ENCODE measurements at regions not wholly inside any gene's neighbourhood (a gene's known extent, or its start where the extent isn't known, plus 50 kb on each side); places are given as distances from the start of the nearest gene placed in this dataset.
A peak's percentile ranks its signal among the peaks of the same experiment; 100 is the strongest.

DNA sequence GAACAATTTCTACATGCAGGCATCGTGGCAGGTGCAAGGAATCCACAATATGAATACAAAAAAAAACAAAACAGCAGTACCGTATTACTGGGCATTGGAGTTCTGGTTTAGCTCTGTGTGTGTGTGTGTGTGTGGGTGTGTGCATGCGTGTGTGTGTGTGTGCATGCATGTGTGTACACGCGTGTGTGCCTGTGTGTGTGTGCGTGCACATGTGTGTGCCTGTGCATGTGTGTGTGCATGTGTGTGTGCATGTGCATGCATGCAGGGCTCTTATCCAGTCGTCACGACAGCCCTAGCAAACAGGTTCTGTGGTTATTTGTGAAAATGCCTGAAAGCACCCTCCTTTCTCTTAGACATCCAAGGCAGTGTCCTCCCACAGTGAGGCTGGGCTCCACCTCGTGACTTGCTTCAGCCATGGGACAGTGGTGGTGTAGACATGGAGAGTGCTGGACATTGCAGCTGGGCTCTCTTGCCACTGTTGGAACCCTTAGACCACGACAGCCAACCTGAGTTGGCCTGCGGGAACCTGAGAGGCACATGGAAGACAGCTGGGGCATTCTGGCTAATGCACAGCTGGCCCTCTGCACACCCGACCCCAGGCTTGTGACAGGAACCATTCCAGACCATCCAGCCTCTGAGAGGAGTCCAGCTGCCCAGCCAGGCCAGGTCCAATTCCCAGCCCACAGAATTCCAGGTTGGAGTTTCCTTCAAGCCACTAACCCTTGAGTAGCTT, 173.4 kb upstream of the SHH start:
- Histone ChIP-seq H3K27ac (ENCODE audit: low read length, poor library complexity, severe bottlenecking) (no peak overlapping the region), H3K27me3 (ENCODE audit: control insufficient read depth in 1 of 2, insufficient read depth in 1 of 2, low read length in 2 of 2) (peaks cover 0 to 3% of the 10 kb centered on the region in 2 experiments), H3K9me3 (ENCODE audit: control insufficient read depth, low read length) (no peaks in the 10 kb centered on the region), H3K4me2 (ENCODE audit: low read length, poor library complexity, severe bottlenecking) (no peak overlapping the region), H3K4ac (ENCODE audit: low read depth in 1 of 2, low read length in 2 of 2) (no peak overlapping the region), H3K9ac (ENCODE audit: low read length) (no peak overlapping the region), H3K36me3 (ENCODE audit: control insufficient read depth in 1 of 2, insufficient read depth in 2 of 2, low read depth in 1 of 2, low read length in 2 of 2) (no peaks in the 10 kb centered on the region), H2BK15ac (ENCODE audit: low read depth, poor library complexity, severe bottlenecking) (no peak overlapping the region), H3K23ac (ENCODE audit: low read length in 2 of 2) (no peak overlapping the region), H3K14ac (ENCODE audit: low read length in 2 of 2) (no peak overlapping the region), H3K4me1 (ENCODE audit: control insufficient read depth, insufficient read depth, low read depth, low read length) (no peaks in the 10 kb centered on the region), H4K91ac (ENCODE audit: low read length) (peak overlapping the region; percentile 22), H2BK5ac (ENCODE audit: low read depth, low read length, poor library complexity, severe bottlenecking) (no peak overlapping the region), H2BK120ac (ENCODE audit: low read depth, low read length) (no peak overlapping the region), H2BK12ac (ENCODE audit: low read length in 2 of 2) (no peak overlapping the region), H4K8ac (ENCODE audit: low read length) (no peak overlapping the region), H3K4me3 (ENCODE audit: insufficient read depth in 1 of 2, low read depth in 1 of 2, low read length in 2 of 2) (no peak overlapping the region), H3K18ac (ENCODE audit: low read depth in 1 of 2, low read length in 2 of 2) (no peak overlapping the region), H2AK5ac (ENCODE audit: low read length, severe bottlenecking) (no peak overlapping the region), H3K79me1 (replicated peaks; ENCODE audit: low read length, poor library complexity, severe bottlenecking) (no peaks in the 10 kb centered on the region), H2AFZ (ENCODE audit: low read depth, low read length) (no peak overlapping the region)
- DNase-seq: no peak
- 74% methylated on average over 10 of the region's 12 CpGs for WGBS

DNA sequence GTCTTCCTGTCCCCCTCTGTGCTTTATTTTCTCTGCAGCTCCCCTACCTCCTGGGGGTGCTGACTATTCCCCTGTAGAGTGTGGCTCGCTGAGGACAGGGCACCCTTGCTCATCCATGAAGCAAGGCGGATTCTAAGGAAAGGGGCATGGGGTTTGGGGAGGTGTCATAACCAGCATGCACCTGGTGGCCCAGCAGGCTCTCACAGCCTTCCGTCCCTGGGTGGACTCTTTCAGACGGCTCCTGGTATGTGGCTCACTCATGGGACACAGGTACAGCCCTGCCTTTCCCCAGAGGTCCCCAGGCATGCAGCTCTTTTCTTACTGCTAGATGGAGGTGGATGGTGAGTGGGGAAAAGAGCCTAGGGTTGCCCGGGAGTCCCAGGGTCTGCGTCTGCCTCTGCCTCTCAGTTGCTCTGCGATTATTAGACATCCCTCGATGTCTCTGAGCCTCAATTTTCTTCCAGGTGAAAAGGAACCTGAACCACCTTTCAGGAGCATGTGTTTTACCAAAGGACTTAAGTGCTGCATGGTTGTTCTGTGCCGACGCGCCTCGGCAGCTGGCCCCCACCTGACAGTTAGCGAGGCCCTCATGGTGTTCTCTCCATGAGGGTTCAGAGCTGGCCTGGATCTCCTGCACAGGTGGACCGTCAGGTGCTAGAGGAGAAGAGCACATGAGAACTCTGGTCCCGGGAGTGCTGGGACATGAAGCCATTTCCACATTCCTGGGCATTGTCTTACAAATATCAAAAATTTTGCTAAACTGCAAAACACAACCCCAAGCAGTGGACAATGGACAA, 172.5 kb upstream of the SHH start:
- H3K36me3 ChIP-seq (ENCODE audit: control insufficient read depth in 1 of 2, insufficient read depth in 2 of 2, low read depth in 1 of 2, low read length in 2 of 2): no peaks in the 10 kb centered on the region
- H2AFZ ChIP-seq (ENCODE audit: low read depth, low read length): no peak overlapping the region
- no peak overlapping the region for H2BK15ac ChIP-seq (ENCODE audit: low read depth, poor library complexity, severe bottlenecking)
- H4K91ac ChIP-seq (ENCODE audit: low read length): no peak overlapping the region
- no peaks in the 10 kb centered on the region for H3K9me3 ChIP-seq (ENCODE audit: control insufficient read depth, low read length)
- no peak overlapping the region for H3K18ac ChIP-seq (ENCODE audit: low read depth in 1 of 2, low read length in 2 of 2)
- H3K4ac ChIP-seq (ENCODE audit: low read depth in 1 of 2, low read length in 2 of 2): no peak overlapping the region
- no peak overlapping the region for H2BK5ac ChIP-seq (ENCODE audit: low read depth, low read length, poor library complexity, severe bottlenecking)
- peaks cover 0 to 3% of the 10 kb centered on the region in 2 experiments for H3K27me3 ChIP-seq (ENCODE audit: control insufficient read depth in 1 of 2, insufficient read depth in 1 of 2, low read length in 2 of 2)
- no peak overlapping the region for H3K27ac ChIP-seq (ENCODE audit: low read length, poor library complexity, severe bottlenecking)
- H4K8ac ChIP-seq (ENCODE audit: low read length): no peak overlapping the region
- no peak overlapping the region for H2BK120ac ChIP-seq (ENCODE audit: low read depth, low read length)
- H3K4me1 ChIP-seq (ENCODE audit: control insufficient read depth, insufficient read depth, low read depth, low read length): no peaks in the 10 kb centered on the region
- no peak overlapping the region for H3K4me3 ChIP-seq (ENCODE audit: insufficient read depth in 1 of 2, low read depth in 1 of 2, low read length in 2 of 2)
- no peak overlapping the region for H2BK12ac ChIP-seq (ENCODE audit: low read length in 2 of 2)
- H2AK5ac ChIP-seq (ENCODE audit: low read length, severe bottlenecking): no peak overlapping the region
- H3K79me1 ChIP-seq (replicated peaks; ENCODE audit: low read length, poor library complexity, severe bottlenecking): no peaks in the 10 kb centered on the region
- 82% methylated on average over 15 of the region's 15 CpGs for WGBS
- H3K23ac ChIP-seq (ENCODE audit: low read length in 2 of 2): no peak overlapping the region
- no peak overlapping the region for H3K4me2 ChIP-seq (ENCODE audit: low read length, poor library complexity, severe bottlenecking)
- DNase-seq: no peak
- no peak overlapping the region for H3K9ac ChIP-seq (ENCODE audit: low read length)
- H3K14ac ChIP-seq (ENCODE audit: low read length in 2 of 2): no peak overlapping the region

DNA sequence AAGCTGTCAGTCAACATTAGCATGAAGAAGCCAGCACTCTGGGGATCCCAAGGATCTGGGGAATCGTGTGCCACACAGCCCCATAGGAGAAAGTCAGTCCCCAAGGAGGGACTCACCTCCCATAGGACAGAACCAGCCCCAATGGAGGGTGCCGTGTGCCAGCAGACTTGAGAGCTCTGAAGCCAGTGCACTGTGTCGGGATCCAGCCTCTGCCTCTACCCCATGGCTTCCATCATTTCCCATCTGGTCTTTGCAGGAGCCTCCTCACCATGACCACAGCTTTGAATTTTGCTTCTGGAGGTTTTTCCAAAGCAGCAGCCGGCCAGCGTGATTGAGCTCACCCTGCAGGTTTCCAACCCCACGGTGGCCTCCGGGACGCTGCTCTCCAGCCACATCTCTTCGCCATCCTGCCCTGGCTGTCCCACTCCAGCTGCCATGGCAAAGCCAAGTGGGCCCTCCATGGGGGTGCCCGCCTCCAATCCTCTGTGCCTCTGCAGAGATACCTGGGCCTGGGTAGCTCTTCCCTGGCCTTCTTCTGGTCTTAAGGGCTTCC, 171.8 kb upstream of the SHH start:
- Histone ChIP-seq H2BK5ac (ENCODE audit: low read depth, low read length, poor library complexity, severe bottlenecking) (no peak overlapping the region), H3K27ac (ENCODE audit: low read length, poor library complexity, severe bottlenecking) (no peak overlapping the region), H3K36me3 (ENCODE audit: control insufficient read depth in 1 of 2, insufficient read depth in 2 of 2, low read depth in 1 of 2, low read length in 2 of 2) (no peaks in the 10 kb centered on the region), H3K18ac (ENCODE audit: low read depth in 1 of 2, low read length in 2 of 2) (no peak overlapping the region), H3K14ac (ENCODE audit: low read length in 2 of 2) (no peak overlapping the region), H3K4me2 (ENCODE audit: low read length, poor library complexity, severe bottlenecking) (no peak overlapping the region), H3K4me3 (ENCODE audit: insufficient read depth in 1 of 2, low read depth in 1 of 2, low read length in 2 of 2) (no peak overlapping the region), H2BK120ac (ENCODE audit: low read depth, low read length) (no peak overlapping the region), H3K27me3 (ENCODE audit: control insufficient read depth in 1 of 2, insufficient read depth in 1 of 2, low read length in 2 of 2) (peaks cover 0 to 3% of the 10 kb centered on the region in 2 experiments), H2BK12ac (ENCODE audit: low read length in 2 of 2) (no peak overlapping the region), H3K9ac (ENCODE audit: low read length) (no peak overlapping the region), H3K79me1 (replicated peaks; ENCODE audit: low read length, poor library complexity, severe bottlenecking) (no peaks in the 10 kb centered on the region), H4K91ac (ENCODE audit: low read length) (no peak overlapping the region), H4K8ac (ENCODE audit: low read length) (no peak overlapping the region), H2AK5ac (ENCODE audit: low read length, severe bottlenecking) (no peak overlapping the region), H2AFZ (ENCODE audit: low read depth, low read length) (no peak overlapping the region), H3K4me1 (ENCODE audit: control insufficient read depth, insufficient read depth, low read depth, low read length) (no peaks in the 10 kb centered on the region), H2BK15ac (ENCODE audit: low read depth, poor library complexity, severe bottlenecking) (no peak overlapping the region), H3K9me3 (ENCODE audit: control insufficient read depth, low read length) (no peaks in the 10 kb centered on the region), H3K4ac (ENCODE audit: low read depth in 1 of 2, low read length in 2 of 2) (no peak overlapping the region), H3K23ac (ENCODE audit: low read length in 2 of 2) (no peak overlapping the region)
- DNase-seq: no peak
- WGBS: 68% methylated on average over 10 of the region's 10 CpGs

DNA sequence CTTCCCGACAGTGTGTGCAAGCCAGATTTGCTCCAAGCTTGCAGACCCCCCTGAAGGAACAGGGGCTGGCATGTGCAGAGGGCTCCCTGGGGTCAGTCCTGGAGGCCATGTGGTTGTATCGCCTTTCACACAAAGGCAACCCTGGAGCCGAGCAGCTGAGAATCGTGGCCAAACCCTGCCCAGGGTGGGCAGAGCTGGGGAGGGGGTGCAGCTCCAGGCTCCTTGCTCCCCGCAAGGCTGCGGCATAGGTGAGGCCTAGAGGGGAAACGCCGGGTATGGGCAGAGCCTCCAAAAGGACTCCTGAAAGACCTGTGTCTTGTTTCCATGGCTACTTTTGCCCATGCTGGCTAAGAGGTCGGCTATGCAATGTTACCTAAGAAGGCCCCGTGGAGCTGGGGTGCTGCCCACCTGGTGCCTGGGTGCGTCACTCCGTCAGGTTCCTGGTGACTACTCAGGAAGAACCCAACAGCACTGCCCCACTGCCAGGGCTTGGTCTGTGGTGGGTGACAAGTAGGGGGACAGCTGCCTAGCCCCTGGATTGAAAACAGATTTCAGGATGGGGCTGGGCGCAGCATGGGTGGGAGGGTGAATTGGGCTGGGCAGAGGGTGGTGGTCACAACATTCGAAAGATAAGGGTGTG, 171.0 kb upstream of the SHH start:
- Histone ChIP-seq H4K91ac (ENCODE audit: low read length) (no peak overlapping the region), H3K4ac (ENCODE audit: low read depth in 1 of 2, low read length in 2 of 2) (no peak overlapping the region), H3K27me3 (ENCODE audit: control insufficient read depth in 1 of 2, insufficient read depth in 1 of 2, low read length in 2 of 2) (peaks cover 0 to 3% of the 10 kb centered on the region in 2 experiments), H2AK5ac (ENCODE audit: low read length, severe bottlenecking) (no peak overlapping the region), H4K8ac (ENCODE audit: low read length) (no peak overlapping the region), H3K4me2 (ENCODE audit: low read length, poor library complexity, severe bottlenecking) (no peak overlapping the region), H3K4me1 (ENCODE audit: control insufficient read depth, insufficient read depth, low read depth, low read length) (no peaks in the 10 kb centered on the region), H2BK120ac (ENCODE audit: low read depth, low read length) (no peak overlapping the region), H2BK5ac (ENCODE audit: low read depth, low read length, poor library complexity, severe bottlenecking) (no peak overlapping the region), H3K23ac (ENCODE audit: low read length in 2 of 2) (no peak overlapping the region), H3K14ac (ENCODE audit: low read length in 2 of 2) (no peak overlapping the region), H3K79me1 (replicated peaks; ENCODE audit: low read length, poor library complexity, severe bottlenecking) (no peaks in the 10 kb centered on the region), H3K9me3 (ENCODE audit: control insufficient read depth, low read length) (no peaks in the 10 kb centered on the region), H3K18ac (ENCODE audit: low read depth in 1 of 2, low read length in 2 of 2) (no peak overlapping the region), H3K4me3 (ENCODE audit: insufficient read depth in 1 of 2, low read depth in 1 of 2, low read length in 2 of 2) (no peak overlapping the region), H3K27ac (ENCODE audit: low read length, poor library complexity, severe bottlenecking) (no peak overlapping the region), H3K36me3 (ENCODE audit: control insufficient read depth in 1 of 2, insufficient read depth in 2 of 2, low read depth in 1 of 2, low read length in 2 of 2) (no peaks in the 10 kb centered on the region), H3K9ac (ENCODE audit: low read length) (no peak overlapping the region), H2AFZ (ENCODE audit: low read depth, low read length) (no peak overlapping the region), H2BK15ac (ENCODE audit: low read depth, poor library complexity, severe bottlenecking) (no peak overlapping the region), H2BK12ac (ENCODE audit: low read length in 2 of 2) (no peak overlapping the region)
- 65% methylated on average over 14 of the region's 14 CpGs for WGBS
- DNase-seq: no peak

Measured in mesenchymal stem cell (in vitro differentiated cells and primary cell).